ENCODE measurements at regions not wholly inside any gene's neighbourhood (a gene's known extent, or its start where the extent isn't known, plus 50 kb on each side); places are given as distances from the start of the nearest gene placed in this dataset.

DNA sequence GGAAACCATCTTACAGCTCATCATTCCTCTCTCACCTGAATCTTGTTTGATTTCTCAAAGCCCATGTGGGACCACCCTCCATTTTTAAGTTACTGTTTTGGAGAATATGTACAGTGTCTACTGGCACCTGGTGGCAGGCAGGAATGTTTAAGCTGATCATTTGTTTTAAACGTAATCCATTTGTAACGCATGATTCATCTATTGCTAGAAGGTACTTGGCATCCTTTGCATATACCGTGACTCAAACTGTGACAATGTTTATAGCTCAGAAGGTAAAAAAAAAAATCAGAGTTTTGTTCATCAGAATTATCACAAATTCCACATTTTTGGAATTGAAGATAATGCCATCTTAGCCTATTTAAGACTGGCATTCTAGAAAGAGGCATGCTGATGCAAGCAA is 1007.5 kb upstream of the EEF2KMT start:
- Histone ChIP-seq H3K9me3 (no peaks in the 10 kb centered on the region), H3K27ac (no peak overlapping the region), H3K36me3 (no peaks in the 10 kb centered on the region), H3K27me3 (no peaks in the 10 kb centered on the region), H3K4me1 (no peaks in the 10 kb centered on the region), H3K4me3 (no peak overlapping the region)
- TF ChIP-seq, protein P1, sequence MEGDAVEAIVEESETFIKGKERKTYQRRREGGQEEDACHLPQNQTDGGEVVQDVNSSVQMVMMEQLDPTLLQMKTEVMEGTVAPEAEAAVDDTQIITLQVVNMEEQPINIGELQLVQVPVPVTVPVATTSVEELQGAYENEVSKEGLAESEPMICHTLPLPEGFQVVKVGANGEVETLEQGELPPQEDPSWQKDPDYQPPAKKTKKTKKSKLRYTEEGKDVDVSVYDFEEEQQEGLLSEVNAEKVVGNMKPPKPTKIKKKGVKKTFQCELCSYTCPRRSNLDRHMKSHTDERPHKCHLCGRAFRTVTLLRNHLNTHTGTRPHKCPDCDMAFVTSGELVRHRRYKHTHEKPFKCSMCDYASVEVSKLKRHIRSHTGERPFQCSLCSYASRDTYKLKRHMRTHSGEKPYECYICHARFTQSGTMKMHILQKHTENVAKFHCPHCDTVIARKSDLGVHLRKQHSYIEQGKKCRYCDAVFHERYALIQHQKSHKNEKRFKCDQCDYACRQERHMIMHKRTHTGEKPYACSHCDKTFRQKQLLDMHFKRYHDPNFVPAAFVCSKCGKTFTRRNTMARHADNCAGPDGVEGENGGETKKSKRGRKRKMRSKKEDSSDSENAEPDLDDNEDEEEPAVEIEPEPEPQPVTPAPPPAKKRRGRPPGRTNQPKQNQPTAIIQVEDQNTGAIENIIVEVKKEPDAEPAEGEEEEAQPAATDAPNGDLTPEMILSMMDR (IDR thresholded peaks at IDR 0.05), result no peak
- no peak for DNase-seq (ENCODE audit: low spot score)

- H3K27ac ChIP-seq, result no peak overlapping the region
- H3K27me3 ChIP-seq, result no peaks in the 10 kb centered on the region
- no peaks in the 10 kb centered on the region for H3K4me1 ChIP-seq
- H3K36me3 ChIP-seq, result no peaks in the 10 kb centered on the region
- H3K9me3 ChIP-seq, result no peaks in the 10 kb centered on the region
- DNase-seq (ENCODE audit: low spot score), result no peak
- H3K4me3 ChIP-seq, result no peak overlapping the region
- TF ChIP-seq, protein P1 (IDR thresholded peaks at IDR 0.05), result no peak
Observed at GRCh38 chr16:6104428-6104827, 1006.8 kb upstream of the EEF2KMT start.

GRCh38 chr16:6103561-6103960 is 1006.0 kb upstream of the EEF2KMT start:
- H3K9me3 ChIP-seq, result no peaks in the 10 kb centered on the region
- TF ChIP-seq, protein P1 (IDR thresholded peaks at IDR 0.05), result no peak

DNA sequence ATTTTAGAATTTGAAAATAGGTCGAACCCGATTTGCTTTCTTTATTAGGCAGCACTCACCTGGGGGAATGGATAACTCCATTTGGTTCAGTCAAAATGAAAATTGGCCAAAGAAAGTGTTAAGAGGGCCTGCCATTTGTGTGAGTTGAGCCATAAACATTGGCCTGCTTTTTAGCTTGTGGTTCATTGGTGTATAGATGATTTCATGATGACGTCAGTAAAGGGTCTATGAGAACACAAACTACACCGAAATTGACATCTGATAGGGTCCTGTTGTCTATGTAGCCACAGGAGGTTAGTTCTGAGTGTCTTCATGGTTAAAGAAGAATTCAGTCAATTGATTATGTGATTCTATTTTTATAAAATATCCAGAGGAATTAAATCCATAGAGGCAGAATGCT is 1001.5 kb upstream of the EEF2KMT start:
- Histone ChIP-seq H3K36me3 (no peaks in the 10 kb centered on the region), H3K4me3 (no peak overlapping the region)

More at GRCh38 chr16:6103561-6103960, 1006.0 kb upstream of the EEF2KMT start:
- Histone ChIP-seq H3K4me3 (no peak overlapping the region), H3K27ac (no peak overlapping the region), H3K4me1 (no peaks in the 10 kb centered on the region), H3K27me3 (no peaks in the 10 kb centered on the region), H3K36me3 (no peaks in the 10 kb centered on the region)
- DNase-seq (ENCODE audit: low spot score), result no peak

GRCh38 chr16:6096931-6097670 is 999.5 kb upstream of the EEF2KMT start:
- Histone ChIP-seq H3K27ac (no peak overlapping the region), H3K36me3 (no peaks in the 10 kb centered on the region), H3K27me3 (no peaks in the 10 kb centered on the region), H3K9me3 (peaks cover 0 to 11% of the 10 kb centered on the region in 2 donors), H3K4me3 (no peak overlapping the region), H3K4me1 (no peaks in the 10 kb centered on the region)
- TF ChIP-seq, protein P1 (IDR thresholded peaks at IDR 0.05), result no peak
- DNase-seq (ENCODE audit: low spot score), result no peak

More for the DNA sequence above, 1001.5 kb upstream of the EEF2KMT start:
- DNase-seq (ENCODE audit: low spot score), result no peak
- H3K27ac ChIP-seq, result no peak overlapping the region
- TF ChIP-seq, protein P1 (IDR thresholded peaks at IDR 0.05), result no peak
- H3K9me3 ChIP-seq, result no peaks in the 10 kb centered on the region
- no peaks in the 10 kb centered on the region for H3K27me3 ChIP-seq
- H3K4me1 ChIP-seq, result no peaks in the 10 kb centered on the region

GRCh38 chr16:6095414-6095813 is 997.8 kb upstream of the EEF2KMT start:
- H3K4me1 ChIP-seq, result no peaks in the 10 kb centered on the region
- H3K27me3 ChIP-seq, result no peaks in the 10 kb centered on the region
- TF ChIP-seq, protein P1 (IDR thresholded peaks at IDR 0.05), result no peak
- H3K36me3 ChIP-seq, result no peaks in the 10 kb centered on the region
- H3K4me3 ChIP-seq, result no peak overlapping the region
- peaks cover 0 to 18% of the 10 kb centered on the region in 2 donors for H3K9me3 ChIP-seq
- no peak for DNase-seq (ENCODE audit: low spot score)
- H3K27ac ChIP-seq, result no peak overlapping the region

Data from right atrium auricular region (tissue), 2 donors.